Stimulated activated CD8-positive, alpha-beta memory T cell treated with anti-CD3 and anti-CD28 coated beads, Interleukin-2, amount 100 ng/mL, for 1 hour (primary cell): ENCODE measurements at regions not wholly inside any gene's neighbourhood (a gene's known extent, or its start where the extent isn't known, plus 50 kb on each side); places are given as distances from the start of the nearest gene placed in this dataset.

Source experiments
- DNase-seq, 2 donors: peaks; one replicate each; pipeline ENCODE4 v3.0.0-alpha.2; 2020; ENCODE audit warnings: low read depth in 2 of 2

- no peak for DNase-seq
Observed at GRCh38 chr4:123497340-123497739, 100.7 kb downstream of the SPRY1 start.

- no peak for DNase-seq
Observed at GRCh38 chr4:123501733-123502132, 105.1 kb downstream of the SPRY1 start.

DNA sequence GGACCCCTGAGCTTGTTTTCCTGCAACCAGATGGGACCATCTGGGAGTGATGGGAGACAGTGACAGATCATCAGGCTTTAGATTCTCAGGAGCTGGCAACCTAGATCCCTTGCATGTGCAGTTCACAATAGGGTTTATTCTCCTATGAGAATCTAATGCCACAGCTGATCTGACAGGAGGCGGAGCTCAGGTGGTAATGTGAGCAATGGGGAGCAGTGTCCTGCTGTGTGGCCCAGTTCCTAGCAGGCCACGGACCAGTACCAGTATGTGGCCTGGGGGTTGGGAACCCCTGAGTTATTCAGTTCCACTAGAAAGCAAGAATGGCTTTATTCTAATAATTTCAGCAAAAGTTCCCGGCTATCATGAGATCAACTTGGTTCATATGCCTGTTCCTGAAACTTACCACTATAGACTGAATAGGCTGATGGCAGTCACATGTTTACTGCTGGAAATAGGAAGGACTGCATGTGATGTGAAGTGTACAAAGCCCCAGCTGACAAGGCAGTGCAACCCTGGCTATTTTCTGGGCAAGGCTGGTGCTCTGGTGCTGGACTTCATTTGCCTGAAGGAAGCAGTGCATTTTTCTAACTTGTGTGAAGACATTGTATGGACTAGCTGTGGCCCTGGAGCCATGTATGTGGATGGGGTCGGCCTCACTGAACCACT lies 107.2 kb downstream of the SPRY1 start:
- no peak for DNase-seq

GRCh38 chr4:123505095-123506010 lies 108.8 kb downstream of the SPRY1 start:
- DNase-seq, result no peak

DNA sequence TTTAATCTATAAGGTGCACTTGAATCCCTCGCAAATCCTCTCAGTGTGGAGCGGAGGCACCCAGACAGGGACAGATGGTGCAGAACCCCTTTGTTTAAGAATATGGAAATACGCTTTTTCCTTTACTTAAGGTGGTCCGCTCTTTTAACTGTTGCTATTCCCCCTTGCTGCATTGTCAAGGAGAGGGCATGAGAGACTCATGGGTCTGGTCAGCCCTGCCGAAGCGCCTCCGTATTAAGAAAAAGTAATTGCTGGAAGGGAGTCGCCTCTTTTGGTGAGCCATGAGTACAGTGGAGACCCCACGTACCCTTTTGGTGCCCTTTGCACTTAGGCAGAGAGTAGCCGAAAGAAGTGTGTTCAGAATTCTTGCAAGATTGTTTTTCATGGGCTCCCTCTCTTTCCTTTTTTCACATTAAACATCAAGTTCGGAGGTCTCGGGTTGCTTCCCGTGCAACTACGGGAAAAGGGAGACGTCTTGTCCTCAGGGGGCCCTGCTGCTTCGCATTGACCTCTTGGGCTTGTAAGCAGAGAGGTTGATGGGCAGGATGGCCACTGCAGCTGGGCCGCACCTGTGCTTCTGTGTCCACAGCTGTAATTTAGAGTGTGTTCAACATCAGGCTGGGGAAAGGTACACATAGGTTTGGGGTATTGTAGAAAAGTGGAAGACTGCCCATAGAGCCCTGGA lies 109.6 kb downstream of the SPRY1 start:
- DNase-seq, result no peak

- DNase-seq, result no peak
Observed at GRCh38 chr4:123507376-123507775, 110.8 kb downstream of the SPRY1 start.

- no peak for DNase-seq
Observed at GRCh38 chr4:123510221-123510620, 113.6 kb downstream of the SPRY1 start.

GRCh38 chr4:123510659-123511058 lies 114.1 kb downstream of the SPRY1 start:
- no peak for DNase-seq

- DNase-seq, result no peak
Observed at GRCh38 chr4:123516576-123516975, 120.0 kb downstream of the SPRY1 start.

GRCh38 chr4:123517176-123517575 lies 120.6 kb downstream of the SPRY1 start:
- DNase-seq, result no peak

- DNase-seq, result no peak
Observed at GRCh38 chr4:123517971-123518370, 121.4 kb downstream of the SPRY1 start.

DNA sequence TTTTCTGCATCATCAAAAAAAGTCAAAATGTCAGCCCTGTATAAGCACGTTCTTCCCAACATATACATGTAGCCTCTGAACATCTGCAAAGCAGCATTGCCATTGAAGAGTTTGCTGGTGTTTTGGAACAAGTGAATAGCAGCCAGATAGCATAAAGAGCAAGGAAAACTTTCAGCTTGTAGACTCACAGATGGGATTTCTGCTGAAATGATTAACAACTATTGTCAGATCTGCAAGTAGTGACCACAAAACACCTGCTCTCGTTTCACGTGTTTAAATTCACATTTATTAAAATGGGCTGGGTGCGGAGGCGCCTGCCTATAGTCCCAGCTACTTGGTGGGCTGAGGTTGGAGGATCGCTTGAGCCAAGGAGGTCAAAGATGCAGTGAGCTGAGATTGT lies 123.7 kb downstream of the SPRY1 start:
- DNase-seq, result no peak

GRCh38 chr4:123522081-123522480 lies 125.5 kb downstream of the SPRY1 start:
- DNase-seq, result no peak

DNA sequence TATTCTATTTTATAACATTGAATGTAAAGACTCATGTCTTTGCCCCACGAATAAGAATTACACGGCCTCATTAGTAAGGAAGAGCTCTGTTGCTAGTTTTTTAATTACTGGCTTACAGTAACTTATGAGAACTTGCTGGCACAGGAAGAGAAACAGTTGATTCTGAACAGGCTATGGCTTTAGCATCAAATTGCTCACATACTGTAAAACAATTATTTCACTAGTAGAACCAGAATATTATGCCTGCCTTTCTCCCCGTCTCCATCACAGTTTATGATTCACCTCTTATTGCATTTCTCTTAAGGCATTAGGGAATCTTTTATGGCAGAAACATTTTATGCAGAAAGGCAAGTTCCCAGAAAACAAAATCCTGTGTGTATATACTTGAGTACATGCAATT lies 126.1 kb downstream of the SPRY1 start:
- DNase-seq, result no peak

- DNase-seq, result no peak
Observed at GRCh38 chr4:123524958-123525628, 128.5 kb downstream of the SPRY1 start.

- no peak for DNase-seq
Observed at GRCh38 chr4:123526511-123526910, 129.9 kb downstream of the SPRY1 start.

- DNase-seq, result no peak
Observed at GRCh38 chr4:123528501-123529277, 132.1 kb downstream of the SPRY1 start.

DNA sequence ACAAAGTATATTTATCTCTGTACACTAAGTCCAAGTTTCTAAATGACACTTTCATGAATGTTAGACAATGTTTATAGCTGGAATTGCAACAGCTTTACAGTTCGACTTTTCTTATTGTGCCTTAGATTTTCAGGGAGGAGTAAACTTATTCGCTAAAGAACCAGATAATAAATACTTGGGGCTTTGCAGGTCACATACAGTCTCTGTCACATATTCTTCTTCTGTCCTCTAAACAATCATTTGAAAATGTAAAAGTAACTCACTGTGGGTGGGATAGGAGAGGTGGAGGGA lies 132.6 kb downstream of the SPRY1 start:
- DNase-seq, result no peak

DNA sequence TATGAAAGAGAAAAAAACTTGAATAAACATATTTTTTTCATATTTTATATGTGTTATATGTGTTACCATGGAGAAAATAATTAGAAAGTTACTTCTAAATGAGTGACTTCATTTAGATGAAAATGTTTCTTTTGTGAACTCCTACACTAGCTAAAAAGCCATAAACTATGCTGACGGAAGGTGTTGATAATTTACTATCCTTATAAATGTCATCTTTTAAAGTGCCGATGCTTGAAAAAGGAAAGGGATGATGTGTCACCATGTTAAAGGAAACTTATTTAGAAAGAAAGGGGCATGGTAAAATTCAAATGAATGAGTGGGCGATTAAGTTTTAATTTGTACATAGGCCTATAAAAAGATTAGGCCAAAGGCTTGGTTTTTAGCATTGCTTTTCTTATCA lies 133.8 kb downstream of the SPRY1 start:
- DNase-seq, result no peak

DNA sequence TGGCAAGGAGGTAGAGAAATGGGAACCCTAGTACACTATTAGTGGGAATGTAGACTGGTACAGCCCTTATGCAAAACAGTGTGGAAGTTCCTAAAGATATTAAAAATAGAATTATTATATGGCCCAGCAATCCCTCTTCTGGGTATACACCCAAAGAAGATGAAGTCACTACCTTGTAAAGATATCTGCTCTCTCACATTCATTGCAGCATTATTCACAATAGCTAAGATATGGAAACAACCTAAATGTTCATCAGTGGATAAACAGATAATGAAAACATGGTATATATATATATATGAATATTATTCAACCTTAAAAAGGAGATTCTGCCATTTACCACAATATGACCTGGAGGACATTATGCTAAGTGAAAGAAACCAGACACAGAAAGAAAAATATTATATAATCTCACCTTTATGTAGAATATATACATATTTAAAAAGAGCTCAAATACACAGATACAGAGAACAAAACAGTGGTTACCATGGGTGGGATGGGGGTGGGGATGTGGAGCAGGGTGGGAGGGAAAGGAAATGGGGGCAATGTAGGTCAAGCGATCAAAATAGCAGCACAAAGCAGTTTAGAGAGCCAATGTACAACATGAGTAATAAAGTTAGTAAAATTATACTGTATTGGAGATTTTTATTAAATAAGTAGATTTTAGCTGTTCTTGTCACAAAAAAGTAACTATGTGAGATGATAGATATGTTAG lies 138.6 kb downstream of the SPRY1 start:
- no peak for DNase-seq

DNA sequence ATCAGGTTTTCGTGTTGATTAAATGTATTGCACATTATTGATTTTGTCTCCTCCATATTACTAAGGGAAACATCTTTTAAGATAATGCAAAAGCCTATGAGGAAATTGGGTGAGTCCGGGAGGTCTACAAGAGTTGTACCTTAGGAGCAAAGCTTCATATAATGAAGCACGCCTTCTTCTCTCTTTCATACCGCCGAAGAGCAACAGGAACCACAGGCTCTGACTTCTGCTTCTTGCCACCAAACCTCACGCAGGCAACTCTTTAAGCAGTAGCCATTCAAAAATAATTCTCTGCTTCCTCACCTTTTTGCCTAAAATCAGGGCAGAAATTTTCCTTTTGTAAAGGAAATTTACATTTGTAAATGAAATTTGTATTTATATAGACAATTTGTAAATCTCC lies 139.6 kb downstream of the SPRY1 start:
- no peak for DNase-seq
